SIG-M5 treated with dmso at 0.1 percent for 504 hours (cell line): ENCODE measurements at regions not wholly inside any gene's neighbourhood (a gene's known extent, or its start where the extent isn't known, plus 50 kb on each side); places are given as distances from the start of the nearest gene placed in this dataset.

Experiments
- DNase-seq: peaks from one replicate; lab custom pipeline; 2025; ENCODE audit not compliant: unreplicated experiment; lab: John Stamatoyannopoulos, UW

GRCh38 chr1:115893545-115893944 lies 52.6 kb upstream of the NHLH2 start:
- no peak for DNase-seq

DNA sequence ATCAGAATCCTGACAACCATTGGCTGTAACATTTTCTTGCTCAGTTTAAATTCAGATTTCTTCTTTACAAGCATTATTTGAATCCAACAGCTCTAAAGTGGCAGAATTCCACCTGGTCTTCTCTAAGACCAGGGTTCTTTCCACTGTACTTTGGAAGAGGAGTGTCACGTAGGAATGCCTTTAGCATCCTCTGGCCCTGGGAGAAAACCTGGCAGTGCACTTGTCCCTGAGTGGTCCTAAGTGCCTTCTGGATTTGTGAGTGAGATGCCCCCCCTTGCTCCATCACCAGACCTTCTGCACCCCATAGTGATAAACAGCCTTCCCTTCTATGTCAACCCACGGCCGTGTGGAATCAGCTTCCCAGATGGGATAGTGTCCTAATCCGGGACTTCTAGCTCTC lies 57.1 kb upstream of the NHLH2 start:
- DNase-seq: no peak

- no peak for DNase-seq
Observed at GRCh38 chr1:115900856-115901255, 59.9 kb upstream of the NHLH2 start.

DNA sequence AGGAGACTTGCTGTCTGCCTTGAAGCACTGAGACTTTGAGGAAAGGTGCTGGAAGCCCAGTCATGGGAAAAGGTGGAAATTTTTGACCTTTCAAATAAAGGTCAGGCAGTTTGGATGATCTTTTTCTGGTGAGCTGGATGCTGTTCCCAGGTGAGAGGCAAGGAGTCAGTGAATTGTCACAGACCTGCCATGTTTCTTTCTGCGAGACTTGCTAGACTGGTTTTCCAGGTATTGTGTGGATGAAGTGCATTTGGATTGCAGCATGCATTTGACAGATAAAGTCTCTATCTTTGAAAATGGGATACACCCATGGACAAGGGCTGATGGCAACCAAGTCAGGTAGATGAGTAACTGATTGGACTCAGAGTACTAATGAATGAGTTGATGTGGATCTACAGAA lies 65.7 kb upstream of the NHLH2 start:
- peak; percentile 44 for DNase-seq

GRCh38 chr1:115907092-115907491 lies 66.2 kb upstream of the NHLH2 start:
- no peak for DNase-seq

DNA sequence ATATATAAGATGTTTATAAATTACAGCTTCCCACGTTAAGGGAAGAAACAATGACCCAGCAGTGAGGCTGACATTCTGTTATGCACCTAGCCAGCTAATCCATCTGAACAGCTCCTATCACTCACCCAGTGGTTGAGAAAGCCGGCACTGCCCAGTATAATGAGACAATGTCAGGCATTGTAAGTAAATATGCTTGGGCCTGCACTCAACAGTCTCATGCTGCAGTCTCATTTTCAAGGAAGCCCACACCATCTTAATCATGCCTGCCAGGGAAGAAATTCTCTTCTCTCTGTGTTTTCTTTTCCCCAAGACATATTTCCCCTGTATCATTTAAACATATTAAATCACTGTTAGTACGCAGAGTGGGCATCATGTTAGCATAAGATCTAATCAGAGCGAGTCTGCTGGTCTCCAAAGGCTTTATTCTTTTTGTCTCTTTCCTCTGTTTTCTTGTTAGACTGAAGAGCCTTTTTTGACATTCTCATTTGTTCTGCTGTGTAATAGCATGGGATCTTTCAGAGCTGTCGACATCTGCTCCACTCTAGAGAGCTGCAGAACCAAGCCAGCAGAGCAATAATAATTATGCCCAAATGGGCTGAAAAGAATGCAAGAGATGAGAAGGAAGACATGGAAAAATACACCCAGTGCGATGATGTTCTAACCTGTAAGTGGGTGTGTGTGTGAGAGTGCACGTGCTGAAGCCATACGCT lies 67.6 kb upstream of the SLC22A15 start:
- DNase-seq: no peak

DNA sequence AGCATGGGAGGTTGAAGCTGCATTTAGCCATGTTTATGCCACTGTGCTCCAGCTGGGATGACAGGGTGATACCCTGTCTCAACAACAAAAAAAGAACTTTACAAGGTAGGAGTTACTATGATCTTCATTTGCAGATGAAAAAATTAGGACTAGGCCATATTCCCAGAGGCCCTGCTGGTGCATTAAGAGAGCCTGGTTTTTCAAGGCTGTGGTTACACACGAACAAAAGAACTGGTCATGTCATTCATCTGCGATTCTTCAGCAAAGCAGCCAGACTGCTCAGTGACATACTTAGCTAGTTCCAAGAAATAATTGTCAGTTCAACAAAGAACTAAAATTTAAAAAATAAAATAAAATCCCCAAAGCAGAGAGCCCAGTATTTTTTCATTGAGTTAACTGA lies 66.1 kb upstream of the SLC22A15 start:
- no peak for DNase-seq

DNA sequence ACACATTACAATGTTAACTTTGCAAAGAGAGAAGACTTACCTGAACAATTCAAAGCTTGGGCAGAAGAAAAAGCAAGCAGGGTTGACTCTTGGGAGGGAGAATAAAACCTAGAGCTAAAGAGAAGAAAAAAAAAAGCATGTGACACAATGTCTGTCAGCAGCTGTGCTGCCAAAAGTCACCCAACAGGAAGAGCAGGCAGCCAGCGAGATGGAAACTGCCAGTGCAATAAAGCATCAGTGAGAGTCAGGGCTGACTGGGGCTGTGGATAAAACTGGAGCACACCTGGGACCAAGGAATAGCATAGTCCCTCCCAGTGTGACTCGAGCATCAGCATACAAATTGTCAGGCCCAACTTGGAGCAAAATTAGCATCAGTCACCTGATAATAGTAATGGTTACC lies 65.0 kb upstream of the SLC22A15 start:
- DNase-seq: peak; percentile 53

DNA sequence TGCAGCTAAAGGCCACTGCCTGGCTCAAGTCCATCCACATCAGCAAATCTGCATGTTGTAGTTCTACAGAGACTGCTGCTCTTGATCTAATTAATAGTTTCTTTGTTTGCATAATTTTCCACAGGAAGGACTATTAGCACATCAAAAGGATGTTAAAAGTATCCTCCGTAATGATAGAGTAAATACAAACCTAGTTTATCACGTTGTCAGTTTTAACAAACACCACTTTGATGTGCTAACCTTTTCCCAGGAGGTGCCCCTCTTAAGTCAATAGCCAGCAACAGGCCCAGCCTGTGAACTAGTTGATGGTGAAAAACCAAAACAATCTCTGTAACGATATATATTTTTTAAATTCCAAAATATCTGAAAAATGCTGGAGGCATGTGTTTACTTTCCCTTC lies 64.2 kb upstream of the SLC22A15 start:
- no peak for DNase-seq

DNA sequence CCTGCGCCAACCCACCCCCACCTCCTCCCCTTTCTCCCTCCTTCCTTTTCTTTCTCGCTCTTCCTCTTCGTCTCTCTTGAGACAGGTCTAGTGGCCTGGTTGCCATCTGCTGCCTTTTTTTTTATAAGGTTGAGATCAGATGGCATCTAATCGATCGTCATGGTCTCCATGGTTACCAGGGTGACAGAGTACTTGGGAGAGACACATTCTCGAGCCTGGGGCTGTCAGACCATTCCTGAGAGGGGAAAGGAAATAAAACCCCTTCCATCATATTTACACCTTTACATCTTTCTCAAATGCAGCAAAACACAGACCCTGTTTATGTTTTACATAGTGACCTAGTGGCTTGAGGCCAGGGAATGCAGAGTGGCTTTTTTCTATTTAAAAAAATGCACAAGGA lies 53.5 kb upstream of the SLC22A15 start:
- no peak for DNase-seq

DNA sequence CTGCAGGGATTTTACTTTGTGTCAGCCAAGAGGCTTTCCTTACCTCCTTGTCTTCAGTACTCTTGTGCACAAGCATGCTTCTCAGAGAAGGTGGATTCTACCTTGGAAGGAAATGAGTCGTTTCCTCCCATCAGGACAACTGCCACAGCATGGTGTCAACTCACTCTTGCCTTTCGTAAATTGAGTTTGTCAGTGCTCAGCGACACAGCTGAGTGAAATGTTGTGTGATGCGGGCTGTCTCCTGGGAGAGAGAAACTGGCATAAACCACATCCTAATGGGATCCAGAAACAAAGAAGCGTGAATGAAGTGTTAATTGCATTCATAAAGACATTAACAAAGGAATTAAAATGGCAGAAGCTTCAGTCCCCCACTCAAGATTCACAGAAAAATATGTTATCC lies 51.5 kb upstream of the SLC22A15 start:
- DNase-seq: no peak

GRCh38 chr1:115925467-115925866 lies 50.8 kb upstream of the SLC22A15 start:
- DNase-seq: no peak
